HG03159 (cell line): ENCODE measurements at regions not wholly inside any gene's neighbourhood (a gene's known extent, or its start where the extent isn't known, plus 50 kb on each side); places are given as distances from the start of the nearest gene placed in this dataset.

Experiments
- ATAC-seq: cut with Tn5 transposase; IDR thresholded peaks from one replicate; pipeline ENCODE4 v1.9.1; 2021; ENCODE audit warnings: mild to moderate bottlenecking, moderate library complexity; ENCODE audit not compliant: unreplicated experiment

- no peak for ATAC-seq
These were observed 132.7 kb upstream of the ADGRL3 start for GRCh38 chr4:61067381-61067780.

DNA sequence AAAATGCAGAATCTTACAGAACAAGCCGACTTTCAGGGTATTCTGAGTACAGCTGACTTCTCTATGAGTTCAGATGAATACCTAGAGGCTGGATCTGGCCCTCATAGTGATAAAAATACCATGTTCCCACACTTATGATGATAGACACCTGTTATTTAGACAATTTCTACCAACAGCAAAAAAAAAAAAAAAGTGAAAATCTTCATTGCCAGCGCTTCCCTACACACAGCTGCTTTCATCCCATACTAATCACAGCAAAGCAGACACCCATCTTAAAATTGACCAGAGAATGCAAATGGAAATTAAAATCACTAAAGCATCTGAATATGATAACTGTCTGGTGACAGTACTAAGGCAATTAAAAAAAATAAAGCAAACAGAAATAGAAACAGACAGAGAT, 132.1 kb upstream of the ADGRL3 start:
- no peak for ATAC-seq

DNA sequence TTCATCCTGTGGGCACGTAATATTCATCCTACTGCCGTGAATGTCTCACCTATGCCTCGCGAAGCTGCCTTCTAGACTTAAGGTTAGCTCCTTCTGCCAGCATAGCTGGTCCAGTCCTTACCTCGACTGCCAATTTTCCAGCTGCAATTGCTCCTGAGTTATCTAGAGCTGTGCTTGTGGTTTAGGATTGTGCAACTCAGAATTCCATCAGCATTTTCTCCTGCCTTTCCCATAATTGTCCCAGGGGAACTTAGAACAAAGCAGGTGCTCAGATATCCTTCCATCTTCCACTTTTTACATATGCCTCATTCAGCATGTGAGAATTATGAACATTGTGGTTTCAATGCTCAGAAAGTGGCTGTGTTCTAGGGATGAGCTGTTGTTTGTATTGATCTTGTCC, 131.4 kb upstream of the ADGRL3 start:
- no peak for ATAC-seq

DNA sequence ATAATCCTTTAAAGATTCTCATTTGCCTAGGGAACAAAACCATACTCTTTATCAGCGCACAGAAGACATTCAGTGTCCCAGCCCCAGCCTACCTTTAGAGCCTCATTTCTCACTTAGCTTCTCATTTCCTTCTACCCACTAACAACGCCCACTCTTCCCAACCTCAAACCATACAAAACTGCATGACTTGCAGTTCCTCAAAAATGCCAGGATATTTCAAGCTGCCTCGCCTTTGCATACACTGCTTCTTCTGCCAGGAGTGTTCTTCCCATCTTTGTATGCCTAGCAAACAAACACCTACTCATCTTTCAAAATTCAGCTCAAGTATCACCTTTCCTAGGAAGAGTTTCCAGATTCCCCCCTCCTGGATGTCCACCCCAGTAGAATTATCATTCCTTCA, 129.9 kb upstream of the ADGRL3 start:
- ATAC-seq = no peak

- no peak for ATAC-seq
These were observed 120.7 kb upstream of the ADGRL3 start for GRCh38 chr4:61079427-61079826.

- no peak for ATAC-seq
These were observed 120.2 kb upstream of the ADGRL3 start for GRCh38 chr4:61079976-61080375.

GRCh38 chr4:61085534-61085933, 114.6 kb upstream of the ADGRL3 start:
- ATAC-seq = no peak

- ATAC-seq = no peak
These were observed 113.8 kb upstream of the ADGRL3 start for GRCh38 chr4:61086357-61086756.

GRCh38 chr4:61086979-61087378, 113.1 kb upstream of the ADGRL3 start:
- no peak for ATAC-seq

- no peak for ATAC-seq
These were observed 105.1 kb upstream of the ADGRL3 start for GRCh38 chr4:61094854-61095598.

DNA sequence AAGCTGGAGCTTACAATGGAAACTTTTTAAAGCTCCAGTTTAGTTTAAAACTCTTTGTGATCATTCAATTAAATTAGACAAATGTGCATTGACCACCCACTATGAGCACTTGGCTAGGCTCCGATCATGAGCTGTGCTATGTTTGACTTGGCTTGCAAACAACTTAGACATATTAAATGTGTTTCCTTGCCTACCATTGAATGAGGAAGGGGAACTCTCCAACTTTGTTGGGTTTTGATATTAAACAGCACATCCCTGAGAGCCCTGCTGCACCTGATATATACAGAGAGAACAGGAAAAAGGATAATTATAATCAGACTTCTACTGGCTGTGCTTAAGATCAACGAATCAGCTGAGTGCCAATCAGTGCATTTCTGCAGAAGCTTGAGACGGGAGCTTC, 71.4 kb upstream of the ADGRL3 start:
- no peak for ATAC-seq

DNA sequence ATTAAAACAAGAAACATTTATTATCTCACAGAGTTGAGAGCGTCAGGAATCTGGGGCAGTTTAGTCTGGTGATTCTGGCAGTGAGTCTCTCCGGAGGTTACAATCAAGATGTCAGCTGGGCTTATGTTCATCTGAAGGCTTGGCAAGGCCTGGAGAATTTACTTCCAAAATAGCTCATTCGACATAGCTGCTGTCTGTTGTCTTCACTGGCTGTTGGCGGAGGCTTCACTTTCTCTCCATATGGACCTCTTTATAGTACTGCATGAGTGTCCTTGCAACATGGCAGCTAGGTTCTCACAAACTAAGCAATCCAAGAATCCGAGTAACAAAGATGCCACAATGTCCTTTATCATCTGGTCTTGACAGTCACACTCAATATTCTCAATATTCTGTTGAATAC, 70.2 kb upstream of the ADGRL3 start:
- no peak for ATAC-seq

GRCh38 chr4:61143461-61143860, 56.7 kb upstream of the ADGRL3 start:
- ATAC-seq = no peak

DNA sequence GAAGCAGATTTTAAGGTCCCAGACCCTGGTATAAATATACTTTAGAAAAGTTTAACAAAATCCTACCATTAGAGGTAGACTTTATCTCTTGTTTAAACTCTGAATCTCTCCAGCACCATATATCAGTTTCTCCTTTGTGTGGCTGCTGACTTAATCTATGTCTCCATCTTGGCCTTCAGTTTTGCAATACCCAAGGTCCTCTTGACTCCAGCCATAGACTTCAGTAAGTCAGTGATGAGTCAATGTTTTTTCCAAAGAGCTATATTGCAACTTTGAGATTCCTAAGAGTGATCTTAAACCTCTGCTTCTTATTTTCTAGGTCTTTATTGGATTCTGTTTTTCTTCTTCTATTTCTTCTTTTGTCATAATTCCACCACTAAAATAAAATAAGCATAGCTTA, 50.8 kb upstream of the ADGRL3 start:
- no peak for ATAC-seq
